ENCODE measurements at regions not wholly inside any gene's neighbourhood (a gene's known extent, or its start where the extent isn't known, plus 50 kb on each side); places are given as distances from the start of the nearest gene placed in this dataset.

DNA sequence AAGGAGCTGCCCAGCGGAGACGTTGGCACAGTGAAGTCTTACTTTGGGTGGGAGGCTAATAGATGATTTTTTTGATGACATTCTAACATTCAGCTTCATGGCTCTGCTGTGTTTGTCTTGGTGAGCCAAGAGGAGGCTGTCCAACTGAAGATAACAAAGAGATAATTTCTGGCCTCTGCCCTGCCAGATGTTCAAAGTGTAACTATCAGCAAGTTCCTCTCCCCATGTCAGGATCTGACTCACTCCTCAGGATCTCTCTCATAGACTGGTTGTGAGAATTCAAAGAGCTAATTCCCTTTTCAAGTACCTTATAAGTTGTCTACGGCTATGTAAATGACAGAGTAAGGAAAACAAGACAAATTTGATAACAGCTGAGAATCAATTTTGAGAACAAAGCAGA lies 1340.9 kb downstream of the XPNPEP1 start (continued):
- no peak for TF ChIP-seq ZNF747 (tag by site-specific recombination; IDR thresholded peaks at IDR 0.05)
- TF ChIP-seq, protein P1, sequence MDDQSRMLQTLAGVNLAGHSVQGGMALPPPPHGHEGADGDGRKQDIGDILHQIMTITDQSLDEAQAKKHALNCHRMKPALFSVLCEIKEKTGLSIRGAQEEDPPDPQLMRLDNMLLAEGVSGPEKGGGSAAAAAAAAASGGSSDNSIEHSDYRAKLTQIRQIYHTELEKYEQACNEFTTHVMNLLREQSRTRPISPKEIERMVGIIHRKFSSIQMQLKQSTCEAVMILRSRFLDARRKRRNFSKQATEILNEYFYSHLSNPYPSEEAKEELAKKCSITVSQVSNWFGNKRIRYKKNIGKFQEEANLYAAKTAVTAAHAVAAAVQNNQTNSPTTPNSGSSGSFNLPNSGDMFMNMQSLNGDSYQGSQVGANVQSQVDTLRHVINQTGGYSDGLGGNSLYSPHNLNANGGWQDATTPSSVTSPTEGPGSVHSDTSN (CRISPR knock-in tag; IDR thresholded peaks at IDR 0.05): no peak
- no peak for TF ChIP-seq KLF9 (tag by site-specific recombination; IDR thresholded peaks at IDR 0.05; ENCODE audit: low read depth)
- no peak for TF ChIP-seq ZNF274 (IDR thresholded peaks at IDR 0.05; ENCODE audit: low read length)
- TF ChIP-seq ZNF274 (tag by site-specific recombination; IDR thresholded peaks at IDR 0.05; ENCODE audit: borderline replicate concordance): no peak

DNA sequence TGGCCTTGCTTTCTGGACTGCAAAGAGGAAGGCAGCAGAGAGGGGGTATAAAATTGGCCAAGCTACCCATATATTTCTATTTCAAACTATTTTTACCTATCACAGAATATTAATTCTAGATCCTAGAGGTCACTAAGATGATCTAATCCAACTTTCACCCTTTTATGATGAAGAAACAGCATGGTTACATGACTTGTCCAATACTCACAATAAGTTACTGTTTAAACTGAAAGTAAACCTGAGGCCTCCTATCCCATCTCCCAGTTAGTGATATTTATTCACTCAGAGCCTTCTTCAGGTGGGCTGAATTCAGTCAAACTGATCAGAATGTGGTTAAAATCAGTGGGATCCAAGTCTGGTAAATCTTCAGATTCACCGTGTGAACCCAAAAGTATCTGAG lies 1345.1 kb downstream of the XPNPEP1 start:
- no peak for TF ChIP-seq ZNF214 (tag by site-specific recombination; IDR thresholded peaks at IDR 0.05; ENCODE audit: borderline replicate concordance)
- TF ChIP-seq, protein P2, sequence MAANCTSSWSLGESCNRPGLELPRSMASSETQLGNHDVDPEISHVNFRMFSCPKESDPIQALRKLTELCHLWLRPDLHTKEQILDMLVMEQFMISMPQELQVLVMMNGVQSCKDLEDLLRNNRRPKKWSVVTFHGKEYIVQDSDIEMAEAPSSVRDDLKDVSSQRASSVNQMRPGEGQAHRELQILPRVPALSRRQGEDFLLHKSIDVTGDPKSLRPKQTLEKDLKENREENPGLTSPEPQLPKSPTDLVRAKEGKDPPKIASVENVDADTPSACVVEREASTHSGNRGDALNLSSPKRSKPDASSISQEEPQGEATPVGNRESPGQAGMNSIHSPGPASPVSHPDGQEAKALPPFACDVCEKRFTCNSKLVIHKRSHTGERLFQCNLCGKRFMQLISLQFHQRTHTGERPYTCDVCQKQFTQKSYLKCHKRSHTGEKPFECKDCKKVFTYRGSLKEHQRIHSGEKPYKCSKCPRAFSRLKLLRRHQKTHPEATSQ (tag by site-specific recombination; IDR thresholded peaks at IDR 0.05): no peak
- no peak for TF ChIP-seq ZBTB17 (tag by site-specific recombination; IDR thresholded peaks at IDR 0.05)
- Histone ChIP-seq H3K36me3 (ENCODE audit: control insufficient read depth in 2 of 2, insufficient read depth in 1 of 2, low read length in 2 of 2) (no peaks in the 10 kb centered on the region), H3K9me3 (ENCODE audit: control insufficient read depth, insufficient read depth, low read depth, low read length) (no peaks in the 10 kb centered on the region), H3K4me3 (ENCODE audit: low read depth, low read length) (no peak overlapping the region), H3K4me1 (ENCODE audit: control insufficient read depth, insufficient read depth, low read length) (no peaks in the 10 kb centered on the region), H3K27ac (ENCODE audit: extremely low read depth, low read depth, low read length) (no peak overlapping the region)
- ChIA-PET CTCF (no interaction called here), POLR2A (no interaction called here)

DNA sequence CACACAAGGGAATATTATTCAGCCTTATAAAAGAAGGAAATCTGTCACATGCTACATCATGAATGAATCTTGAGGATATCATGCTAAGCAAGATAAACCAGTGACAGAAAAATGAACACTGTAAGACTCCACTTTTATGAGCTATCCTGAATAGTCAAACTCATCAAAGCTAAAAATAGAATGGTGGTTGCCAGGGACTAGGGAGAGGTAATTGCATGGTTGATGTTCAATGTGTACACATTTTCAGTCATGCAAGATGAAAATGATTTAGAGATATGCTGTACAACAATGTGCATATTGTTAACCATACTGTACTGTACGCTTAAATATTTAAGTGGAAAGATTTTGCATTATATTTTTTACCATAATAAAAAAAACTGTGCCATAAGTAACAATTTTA lies 1349.1 kb downstream of the XPNPEP1 start:
- no peaks in the 10 kb centered on the region for H3K9me3 ChIP-seq (ENCODE audit: control insufficient read depth, insufficient read depth, low read depth, low read length)
- H3K4me3 ChIP-seq (ENCODE audit: low read depth, low read length): no peak overlapping the region
- H3K4me1 ChIP-seq (ENCODE audit: control insufficient read depth, insufficient read depth, low read length): no peaks in the 10 kb centered on the region
- no peak overlapping the region for H3K27ac ChIP-seq (ENCODE audit: extremely low read depth, low read depth, low read length)
- ChIA-PET CTCF (no interaction called here), POLR2A (no interaction called here)
- H3K36me3 ChIP-seq (ENCODE audit: control insufficient read depth in 2 of 2, insufficient read depth in 1 of 2, low read length in 2 of 2): no peaks in the 10 kb centered on the region
- TF ChIP-seq, protein P3, sequence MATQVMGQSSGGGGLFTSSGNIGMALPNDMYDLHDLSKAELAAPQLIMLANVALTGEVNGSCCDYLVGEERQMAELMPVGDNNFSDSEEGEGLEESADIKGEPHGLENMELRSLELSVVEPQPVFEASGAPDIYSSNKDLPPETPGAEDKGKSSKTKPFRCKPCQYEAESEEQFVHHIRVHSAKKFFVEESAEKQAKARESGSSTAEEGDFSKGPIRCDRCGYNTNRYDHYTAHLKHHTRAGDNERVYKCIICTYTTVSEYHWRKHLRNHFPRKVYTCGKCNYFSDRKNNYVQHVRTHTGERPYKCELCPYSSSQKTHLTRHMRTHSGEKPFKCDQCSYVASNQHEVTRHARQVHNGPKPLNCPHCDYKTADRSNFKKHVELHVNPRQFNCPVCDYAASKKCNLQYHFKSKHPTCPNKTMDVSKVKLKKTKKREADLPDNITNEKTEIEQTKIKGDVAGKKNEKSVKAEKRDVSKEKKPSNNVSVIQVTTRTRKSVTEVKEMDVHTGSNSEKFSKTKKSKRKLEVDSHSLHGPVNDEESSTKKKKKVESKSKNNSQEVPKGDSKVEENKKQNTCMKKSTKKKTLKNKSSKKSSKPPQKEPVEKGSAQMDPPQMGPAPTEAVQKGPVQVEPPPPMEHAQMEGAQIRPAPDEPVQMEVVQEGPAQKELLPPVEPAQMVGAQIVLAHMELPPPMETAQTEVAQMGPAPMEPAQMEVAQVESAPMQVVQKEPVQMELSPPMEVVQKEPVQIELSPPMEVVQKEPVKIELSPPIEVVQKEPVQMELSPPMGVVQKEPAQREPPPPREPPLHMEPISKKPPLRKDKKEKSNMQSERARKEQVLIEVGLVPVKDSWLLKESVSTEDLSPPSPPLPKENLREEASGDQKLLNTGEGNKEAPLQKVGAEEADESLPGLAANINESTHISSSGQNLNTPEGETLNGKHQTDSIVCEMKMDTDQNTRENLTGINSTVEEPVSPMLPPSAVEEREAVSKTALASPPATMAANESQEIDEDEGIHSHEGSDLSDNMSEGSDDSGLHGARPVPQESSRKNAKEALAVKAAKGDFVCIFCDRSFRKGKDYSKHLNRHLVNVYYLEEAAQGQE (tag by site-specific recombination; IDR thresholded peaks at IDR 0.05): no peak
- TF ChIP-seq ZNF677 (tag by site-specific recombination; IDR thresholded peaks at IDR 0.05): no peak
- TF ChIP-seq, protein P4, sequence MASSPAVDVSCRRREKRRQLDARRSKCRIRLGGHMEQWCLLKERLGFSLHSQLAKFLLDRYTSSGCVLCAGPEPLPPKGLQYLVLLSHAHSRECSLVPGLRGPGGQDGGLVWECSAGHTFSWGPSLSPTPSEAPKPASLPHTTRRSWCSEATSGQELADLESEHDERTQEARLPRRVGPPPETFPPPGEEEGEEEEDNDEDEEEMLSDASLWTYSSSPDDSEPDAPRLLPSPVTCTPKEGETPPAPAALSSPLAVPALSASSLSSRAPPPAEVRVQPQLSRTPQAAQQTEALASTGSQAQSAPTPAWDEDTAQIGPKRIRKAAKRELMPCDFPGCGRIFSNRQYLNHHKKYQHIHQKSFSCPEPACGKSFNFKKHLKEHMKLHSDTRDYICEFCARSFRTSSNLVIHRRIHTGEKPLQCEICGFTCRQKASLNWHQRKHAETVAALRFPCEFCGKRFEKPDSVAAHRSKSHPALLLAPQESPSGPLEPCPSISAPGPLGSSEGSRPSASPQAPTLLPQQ (tag by site-specific recombination; IDR thresholded peaks at IDR 0.05): no peak
- TF ChIP-seq ZFP3 (tag by site-specific recombination; IDR thresholded peaks at IDR 0.05; ENCODE audit: low read depth): no peak
- TF ChIP-seq ZNF341 (tag by site-specific recombination; IDR thresholded peaks at IDR 0.05; ENCODE audit: low read depth): no peak
- TF ChIP-seq ZNF169 (tag by site-specific recombination; IDR thresholded peaks at IDR 0.05): no peak
- TF ChIP-seq, protein P5, sequence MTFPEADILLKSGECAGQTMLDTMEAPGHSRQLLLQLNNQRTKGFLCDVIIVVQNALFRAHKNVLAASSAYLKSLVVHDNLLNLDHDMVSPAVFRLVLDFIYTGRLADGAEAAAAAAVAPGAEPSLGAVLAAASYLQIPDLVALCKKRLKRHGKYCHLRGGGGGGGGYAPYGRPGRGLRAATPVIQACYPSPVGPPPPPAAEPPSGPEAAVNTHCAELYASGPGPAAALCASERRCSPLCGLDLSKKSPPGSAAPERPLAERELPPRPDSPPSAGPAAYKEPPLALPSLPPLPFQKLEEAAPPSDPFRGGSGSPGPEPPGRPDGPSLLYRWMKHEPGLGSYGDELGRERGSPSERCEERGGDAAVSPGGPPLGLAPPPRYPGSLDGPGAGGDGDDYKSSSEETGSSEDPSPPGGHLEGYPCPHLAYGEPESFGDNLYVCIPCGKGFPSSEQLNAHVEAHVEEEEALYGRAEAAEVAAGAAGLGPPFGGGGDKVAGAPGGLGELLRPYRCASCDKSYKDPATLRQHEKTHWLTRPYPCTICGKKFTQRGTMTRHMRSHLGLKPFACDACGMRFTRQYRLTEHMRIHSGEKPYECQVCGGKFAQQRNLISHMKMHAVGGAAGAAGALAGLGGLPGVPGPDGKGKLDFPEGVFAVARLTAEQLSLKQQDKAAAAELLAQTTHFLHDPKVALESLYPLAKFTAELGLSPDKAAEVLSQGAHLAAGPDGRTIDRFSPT (tag by site-specific recombination; IDR thresholded peaks at IDR 0.05): no peak
